ENCODE measurements at regions not wholly inside any gene's neighbourhood (a gene's known extent, or its start where the extent isn't known, plus 50 kb on each side); places are given as distances from the start of the nearest gene placed in this dataset.

- TF ChIP-seq CTCF (IDR thresholded peaks at IDR 0.05; ENCODE audit: low read depth, low read length, missing input control) (no peak), SP1 (IDR thresholded peaks at IDR 0.05) (no peak), GABPA (IDR thresholded peaks at IDR 0.05 in 1 of 2, conservative IDR thresholded peaks at IDR 0.05 in 1 of 2) (no peak), EGR1 (IDR thresholded peaks at IDR 0.05; ENCODE audit: low read depth in 2 of 2) (no peak), FOXA1 (IDR thresholded peaks at IDR 0.05) (no peak), REST (IDR thresholded peaks at IDR 0.05) (no peak), TAF1 (conservative IDR thresholded peaks at IDR 0.05) (no peak), ATF3 (IDR thresholded peaks at IDR 0.05) (no peak), HNF4A (conservative IDR thresholded peaks at IDR 0.05) (no peak)
- TF ChIP-seq, protein P1, sequence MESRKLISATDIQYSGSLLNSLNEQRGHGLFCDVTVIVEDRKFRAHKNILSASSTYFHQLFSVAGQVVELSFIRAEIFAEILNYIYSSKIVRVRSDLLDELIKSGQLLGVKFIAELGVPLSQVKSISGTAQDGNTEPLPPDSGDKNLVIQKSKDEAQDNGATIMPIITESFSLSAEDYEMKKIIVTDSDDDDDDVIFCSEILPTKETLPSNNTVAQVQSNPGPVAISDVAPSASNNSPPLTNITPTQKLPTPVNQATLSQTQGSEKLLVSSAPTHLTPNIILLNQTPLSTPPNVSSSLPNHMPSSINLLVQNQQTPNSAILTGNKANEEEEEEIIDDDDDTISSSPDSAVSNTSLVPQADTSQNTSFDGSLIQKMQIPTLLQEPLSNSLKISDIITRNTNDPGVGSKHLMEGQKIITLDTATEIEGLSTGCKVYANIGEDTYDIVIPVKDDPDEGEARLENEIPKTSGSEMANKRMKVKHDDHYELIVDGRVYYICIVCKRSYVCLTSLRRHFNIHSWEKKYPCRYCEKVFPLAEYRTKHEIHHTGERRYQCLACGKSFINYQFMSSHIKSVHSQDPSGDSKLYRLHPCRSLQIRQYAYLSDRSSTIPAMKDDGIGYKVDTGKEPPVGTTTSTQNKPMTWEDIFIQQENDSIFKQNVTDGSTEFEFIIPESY (IDR thresholded peaks at IDR 0.05) = no peak
- TF ChIP-seq, protein P2, sequence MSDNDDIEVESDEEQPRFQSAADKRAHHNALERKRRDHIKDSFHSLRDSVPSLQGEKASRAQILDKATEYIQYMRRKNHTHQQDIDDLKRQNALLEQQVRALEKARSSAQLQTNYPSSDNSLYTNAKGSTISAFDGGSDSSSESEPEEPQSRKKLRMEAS (IDR thresholded peaks at IDR 0.05) = no peak
These were observed 169.1 kb downstream of the DMRT2 start for GRCh38 chr9:1219284-1219683.

Measured in liver (tissue), 3 donors.